IPS-18c (cell line): ENCODE measurements at regions not wholly inside any gene's neighbourhood (a gene's known extent, or its start where the extent isn't known, plus 50 kb on each side); places are given as distances from the start of the nearest gene placed in this dataset.

Experiments used
- H3K4me3 ChIP-seq: 2 replicates; pipeline ENCODE4 v1.7.0; 2013; ENCODE audit warnings: low read depth, mild to moderate bottlenecking, low read length, moderate library complexity; ENCODE audit not compliant: insufficient read depth
- H3K9me3 ChIP-seq: one replicate; pipeline ENCODE4 v1.6.1; 2013; ENCODE audit warnings: mild to moderate bottlenecking, low read length, moderate library complexity; ENCODE audit not compliant: control insufficient read depth, insufficient read depth

DNA sequence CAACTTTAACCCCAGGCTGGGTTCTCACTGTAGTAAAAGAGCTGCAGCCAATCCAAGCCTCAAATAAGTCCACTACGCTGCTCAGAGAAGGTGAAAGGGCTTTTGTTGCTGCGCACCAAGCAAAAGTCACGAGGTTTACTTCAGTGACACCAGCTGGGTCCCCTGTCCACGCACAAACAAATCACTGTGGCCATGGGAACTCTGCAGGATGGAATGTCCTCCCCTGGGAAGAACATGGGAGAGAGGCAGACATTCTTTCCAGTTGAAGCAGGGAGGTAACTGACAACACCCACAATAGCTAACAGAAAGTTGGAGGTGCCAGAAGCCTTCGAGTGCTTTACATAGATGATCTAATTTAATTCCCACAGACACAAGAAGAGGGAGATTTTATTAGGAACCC lies 181.9 kb downstream of the PMP22 start:
- Histone ChIP-seq H3K4me3 (no peak overlapping the region), H3K9me3 (no peaks in the 10 kb centered on the region)

DNA sequence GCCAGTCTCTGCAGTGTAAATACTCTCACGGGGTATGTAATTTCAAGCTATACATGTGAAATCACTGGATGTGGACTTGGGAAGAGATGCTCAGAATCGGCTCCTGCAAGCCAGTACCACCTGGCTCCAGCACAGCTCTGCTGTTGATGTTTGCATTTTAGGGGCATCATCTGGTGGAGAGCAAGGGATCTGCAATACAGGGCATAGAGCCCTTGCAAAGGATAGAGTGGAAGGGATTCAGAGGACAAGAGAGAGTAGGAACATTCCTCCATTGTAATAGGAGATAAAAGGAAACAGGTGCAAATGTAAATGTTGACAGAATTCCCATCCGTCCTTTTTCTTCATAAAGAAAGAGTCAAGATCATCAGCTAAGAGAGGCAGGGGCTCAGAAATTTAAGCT lies 184.1 kb downstream of the PMP22 start:
- Histone ChIP-seq H3K4me3 (no peak overlapping the region), H3K9me3 (no peaks in the 10 kb centered on the region)

DNA sequence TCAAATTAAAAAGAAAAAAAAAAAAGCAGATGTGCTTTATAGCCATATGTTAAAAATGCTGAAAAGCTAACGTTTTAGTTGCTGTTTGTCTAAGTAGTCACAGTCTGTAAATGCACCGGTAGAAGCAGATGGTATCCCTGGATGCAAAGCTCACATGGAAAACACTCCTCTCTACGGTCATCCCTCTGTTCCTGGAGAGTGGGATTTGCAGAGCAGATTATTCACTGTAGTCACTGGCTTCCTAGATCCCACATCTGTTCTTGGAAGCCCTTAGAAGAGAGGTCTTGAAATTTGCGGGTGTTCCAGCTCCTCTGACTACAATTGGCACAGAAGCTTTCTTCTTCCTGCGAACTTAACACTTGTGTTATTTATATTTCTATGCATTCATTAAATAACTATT lies 186.6 kb downstream of the PMP22 start:
- no peak overlapping the region for H3K4me3 ChIP-seq

DNA sequence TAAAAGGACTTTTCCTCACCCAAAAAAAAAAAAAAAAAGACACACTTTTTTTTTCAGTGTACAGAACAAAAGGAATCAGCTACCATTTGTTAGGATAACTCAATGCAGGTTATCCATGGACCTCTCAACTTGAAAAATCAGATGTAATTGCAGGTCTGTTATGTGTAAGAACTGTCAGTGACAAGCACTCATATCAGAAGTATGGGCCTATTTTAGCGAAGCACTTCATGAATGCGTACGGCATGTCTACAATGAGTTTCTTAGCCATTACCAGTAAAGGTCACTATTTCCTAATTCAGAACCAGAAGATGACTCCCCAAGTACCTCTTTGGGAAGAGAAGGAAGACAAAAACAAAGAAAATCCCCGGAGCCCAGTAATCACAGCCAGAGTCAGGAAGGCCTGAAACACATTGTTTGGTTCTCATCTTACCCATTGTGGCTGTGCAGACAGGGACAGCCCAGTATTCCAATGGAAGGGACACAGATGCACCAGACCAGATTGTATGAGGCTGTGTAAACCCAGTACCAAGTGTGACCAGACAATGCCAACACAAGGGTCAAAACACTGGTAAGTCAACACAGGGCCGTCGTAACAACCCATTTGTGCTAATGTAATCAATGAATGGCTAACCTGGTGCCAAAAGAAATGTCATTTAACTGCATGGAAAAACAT lies 188.0 kb downstream of the PMP22 start:
- Histone ChIP-seq H3K9me3 (no peaks in the 10 kb centered on the region), H3K4me3 (no peak overlapping the region)

More for the DNA sequence above, 186.6 kb downstream of the PMP22 start:
- no peaks in the 10 kb centered on the region for H3K9me3 ChIP-seq

DNA sequence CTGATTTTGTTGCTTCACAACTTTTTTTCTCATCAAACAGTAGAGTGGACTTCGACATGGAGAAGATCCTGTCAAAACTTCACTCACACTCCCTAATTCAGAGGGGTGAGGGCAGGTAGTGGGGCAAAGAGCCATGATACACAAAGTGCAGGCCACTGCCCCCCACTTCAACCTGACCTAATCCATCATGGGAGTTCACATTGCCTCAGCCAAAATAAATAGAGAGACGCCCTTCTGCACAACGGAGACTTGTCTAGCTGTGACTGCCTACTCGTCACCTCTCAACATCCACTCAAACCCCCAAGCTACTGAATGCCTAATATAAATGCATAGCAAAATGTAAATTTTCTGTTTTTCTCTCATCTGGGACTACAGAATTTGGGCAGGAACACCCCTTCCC lies 213.2 kb downstream of the PMP22 start:
- Histone ChIP-seq H3K4me3 (no peak overlapping the region), H3K9me3 (no peaks in the 10 kb centered on the region)

DNA sequence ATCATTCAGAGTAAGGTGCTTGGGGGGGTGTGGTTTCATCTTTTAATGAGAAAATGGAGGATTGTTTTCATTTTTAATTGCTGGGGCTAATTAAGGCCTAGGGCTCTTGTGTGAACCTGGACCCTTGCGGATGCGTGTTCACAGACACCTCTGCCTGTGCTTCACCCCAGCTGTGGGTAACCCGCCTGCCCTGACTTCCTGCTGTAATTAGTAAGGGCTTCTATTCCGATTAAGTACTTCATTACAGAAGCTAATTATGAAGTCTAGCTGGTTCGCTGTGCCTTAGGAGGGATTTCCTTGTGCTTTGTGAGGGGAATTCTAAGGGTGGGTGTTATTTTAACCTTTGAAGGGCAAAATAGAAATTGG lies 215.3 kb downstream of the PMP22 start:
- Histone ChIP-seq H3K4me3 (no peak overlapping the region; the same call in 1 of the 2 replicates), H3K9me3 (no peaks in the 10 kb centered on the region)

DNA sequence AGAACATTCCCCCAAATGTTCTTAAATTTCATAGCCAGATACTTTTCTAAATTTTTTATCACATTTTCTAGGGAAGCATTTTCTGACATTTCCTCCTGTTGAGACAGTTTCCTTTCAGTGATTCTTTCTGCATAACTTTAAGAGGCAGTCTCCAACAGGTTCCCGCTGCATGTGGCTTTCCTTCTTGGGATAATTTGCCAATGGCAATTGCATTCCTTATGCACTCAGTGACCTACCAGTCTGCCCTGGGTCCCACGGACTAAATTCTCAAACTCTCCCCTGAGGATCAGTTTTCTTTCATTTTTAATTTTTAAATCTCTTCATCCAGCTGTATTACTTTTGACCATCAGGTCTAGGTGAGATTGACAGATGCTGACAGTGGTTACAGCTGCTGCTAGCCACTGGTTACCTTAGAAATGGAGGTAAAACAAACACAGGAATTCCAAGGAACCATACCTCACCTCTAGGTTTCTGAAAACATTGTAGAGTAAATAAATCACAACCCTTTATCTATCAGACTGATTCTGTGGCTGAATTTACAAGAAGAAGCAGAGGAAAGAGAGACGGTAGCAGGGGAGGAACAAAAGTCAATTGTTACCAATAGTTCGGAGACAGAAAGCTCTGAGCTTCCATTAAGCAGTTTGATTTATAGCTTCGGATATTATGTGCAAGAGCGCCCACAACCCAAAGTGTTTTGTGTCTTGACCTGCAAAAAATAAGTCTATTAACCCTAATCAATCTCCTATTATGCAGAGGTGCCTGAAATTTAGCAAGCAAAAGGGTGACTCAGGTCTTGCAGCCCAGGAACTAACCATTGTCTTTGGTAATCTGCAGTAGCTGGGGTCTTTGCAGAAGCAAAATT lies 216.0 kb downstream of the PMP22 start:
- Histone ChIP-seq H3K9me3 (no peaks in the 10 kb centered on the region), H3K4me3 (no peak overlapping the region)

DNA sequence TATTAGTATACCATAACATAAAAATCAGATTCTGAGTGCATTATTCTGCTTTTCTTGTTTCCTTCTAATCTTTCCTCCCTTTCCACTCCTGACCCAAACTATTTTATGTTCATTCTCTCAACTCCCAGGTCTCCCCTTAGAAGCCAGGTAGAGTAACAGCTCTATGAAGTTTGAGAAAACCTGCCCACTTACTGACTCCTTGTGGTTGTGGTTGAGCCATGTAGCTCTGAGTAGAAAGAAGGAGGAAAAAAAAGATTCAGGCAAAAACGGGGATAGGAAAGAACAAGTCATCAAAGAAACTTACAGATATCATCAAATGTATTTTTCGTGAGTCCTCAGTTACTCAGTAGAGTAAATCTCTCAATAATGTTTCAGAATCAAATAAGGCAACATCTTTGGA lies 216.7 kb downstream of the PMP22 start:
- no peaks in the 10 kb centered on the region for H3K9me3 ChIP-seq
- no peak overlapping the region for H3K4me3 ChIP-seq

DNA sequence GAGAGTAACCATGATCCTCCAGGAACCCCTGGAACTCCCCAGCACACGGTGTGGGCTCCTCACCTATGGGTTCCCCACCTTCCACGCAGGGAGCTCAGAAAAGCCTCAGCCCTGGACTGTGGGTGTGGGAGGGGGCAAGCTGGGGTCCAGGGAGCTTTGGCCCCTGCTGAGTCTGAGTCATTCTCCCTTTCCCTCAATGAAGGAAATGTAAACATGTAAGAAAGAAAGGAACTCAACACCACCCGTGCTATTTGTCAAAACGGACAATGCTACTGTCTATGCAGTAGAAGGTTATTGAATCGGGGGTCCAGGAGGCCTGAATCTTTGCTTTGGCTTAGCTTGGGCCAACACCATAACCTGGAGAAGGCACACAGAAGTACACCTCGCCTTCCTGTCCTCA lies 222.8 kb downstream of the PMP22 start:
- Histone ChIP-seq H3K9me3 (no peaks in the 10 kb centered on the region), H3K4me3 (no peak overlapping the region)

DNA sequence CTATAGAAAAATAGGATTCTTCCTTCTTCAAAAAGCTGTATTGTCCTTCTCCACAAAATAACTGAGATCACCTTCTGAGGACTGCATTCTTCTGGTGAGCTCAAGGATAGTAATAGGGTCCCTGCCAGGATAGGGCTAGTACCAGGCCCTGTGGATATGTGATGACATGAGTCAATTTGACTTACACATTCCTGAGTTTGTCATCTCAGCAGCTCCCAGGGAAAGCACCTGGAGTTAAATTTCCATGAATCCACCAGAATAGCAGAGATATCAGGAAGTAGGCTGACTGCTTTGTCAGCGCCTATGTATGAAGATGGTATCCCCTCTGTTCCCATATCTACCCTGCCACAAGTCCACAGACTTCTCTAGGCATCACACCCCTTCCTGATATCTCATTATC lies 225.8 kb downstream of the PMP22 start:
- Histone ChIP-seq H3K9me3 (peaks cover 2% of the 10 kb centered on the region), H3K4me3 (no peak overlapping the region)

DNA sequence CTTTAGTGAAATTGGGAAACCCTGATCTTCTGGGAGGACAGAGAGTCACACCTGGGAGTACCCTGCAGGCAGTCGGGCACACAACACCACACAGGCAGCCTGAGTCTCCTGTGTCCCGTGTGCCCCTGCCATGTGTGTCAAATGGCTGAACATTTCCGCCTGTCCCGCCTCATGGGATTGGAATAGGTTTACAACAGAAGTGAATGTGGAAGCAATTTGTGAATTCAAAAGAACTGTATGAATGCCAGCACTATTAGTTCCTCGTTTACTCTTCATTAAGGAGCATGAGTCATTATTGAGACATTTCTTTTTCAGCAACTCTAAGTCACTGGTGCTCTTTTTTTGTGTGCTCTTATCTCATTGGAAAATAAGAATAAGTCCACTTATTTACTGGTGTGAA lies 226.5 kb downstream of the PMP22 start:
- Histone ChIP-seq H3K4me3 (no peak overlapping the region), H3K9me3 (peaks cover 2% of the 10 kb centered on the region)

DNA sequence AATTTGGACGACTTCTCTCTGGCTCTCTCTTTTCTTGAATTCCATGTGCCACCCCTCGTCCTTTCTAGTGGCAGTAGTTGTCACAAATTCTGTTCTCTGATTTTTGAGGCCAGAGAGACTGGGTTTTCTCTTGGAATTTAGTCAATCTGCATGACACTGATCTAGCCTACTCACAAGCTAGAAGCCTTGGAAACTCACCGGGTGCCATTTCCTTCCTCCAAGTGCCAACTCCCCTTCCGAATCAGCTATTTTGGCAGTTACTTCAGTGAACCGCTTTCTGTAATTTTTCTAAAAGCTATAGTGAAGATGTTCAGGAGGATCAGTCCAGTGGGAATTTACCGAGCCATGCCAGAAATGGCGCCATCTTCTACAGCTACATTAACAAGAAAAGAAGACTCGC lies 228.9 kb downstream of the PMP22 start:
- Histone ChIP-seq H3K4me3 (no peak overlapping the region), H3K9me3 (peaks cover 2% of the 10 kb centered on the region)

DNA sequence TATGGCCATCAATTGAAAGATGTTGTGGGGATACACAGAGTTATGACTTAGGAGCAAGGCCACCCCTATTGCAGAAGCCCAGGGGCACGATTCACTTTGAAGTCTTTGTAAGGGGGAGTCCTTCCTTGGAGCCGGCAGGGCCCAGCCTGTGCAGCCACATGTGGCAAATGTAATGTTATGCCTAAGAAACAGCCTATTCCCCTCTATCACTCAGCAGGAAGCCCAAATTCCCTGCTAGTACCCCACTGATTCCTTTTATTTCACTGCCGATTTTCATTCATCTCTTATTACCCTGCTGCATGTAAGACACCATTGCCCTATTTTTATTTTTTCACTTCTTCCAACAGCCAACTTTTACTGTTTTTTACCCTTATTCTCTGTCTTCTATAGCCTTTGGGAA lies 233.2 kb downstream of the PMP22 start:
- Histone ChIP-seq H3K9me3 (peaks cover 2% of the 10 kb centered on the region), H3K4me3 (no peak overlapping the region)

DNA sequence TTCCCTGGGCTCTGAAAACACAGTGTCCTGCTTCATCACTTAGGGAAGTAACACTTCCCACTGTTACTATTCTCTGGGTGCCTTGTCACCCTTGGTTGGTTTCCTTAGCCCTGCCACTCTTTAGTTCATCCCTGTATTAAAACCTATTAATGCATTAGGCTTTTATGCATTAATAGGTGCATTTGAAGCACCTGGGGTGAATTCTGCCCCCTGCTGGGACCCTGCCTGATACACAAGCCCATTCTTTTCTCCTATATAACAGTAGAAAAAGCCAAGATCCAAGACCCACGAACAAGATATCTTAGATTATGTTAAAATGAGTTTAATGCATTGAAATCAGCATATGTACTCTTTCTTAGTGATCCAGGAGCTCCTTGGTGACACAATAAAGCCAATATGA lies 235.7 kb downstream of the PMP22 start:
- Histone ChIP-seq H3K4me3 (no peak overlapping the region), H3K9me3 (no peaks in the 10 kb centered on the region)

DNA sequence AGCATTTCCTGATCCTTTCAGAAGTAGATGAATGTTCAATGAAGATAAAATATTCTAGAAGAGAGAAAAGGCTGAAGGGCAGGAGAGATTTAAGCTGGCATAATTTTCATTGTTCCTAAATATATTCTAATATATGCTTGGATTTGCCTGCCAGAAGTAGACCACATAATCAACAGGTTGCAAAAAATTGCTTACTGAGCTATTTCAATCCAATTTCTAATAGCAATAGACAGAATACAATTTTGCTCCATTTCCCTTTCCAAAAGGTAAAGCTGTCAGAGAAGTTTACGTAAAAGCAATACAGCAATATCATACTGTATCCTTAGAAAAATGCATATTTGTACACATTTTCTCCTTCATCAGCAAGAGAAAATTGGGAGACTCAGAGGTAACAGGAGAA lies 237.3 kb downstream of the PMP22 start:
- no peak overlapping the region for H3K4me3 ChIP-seq
- H3K9me3 ChIP-seq, result no peaks in the 10 kb centered on the region

DNA sequence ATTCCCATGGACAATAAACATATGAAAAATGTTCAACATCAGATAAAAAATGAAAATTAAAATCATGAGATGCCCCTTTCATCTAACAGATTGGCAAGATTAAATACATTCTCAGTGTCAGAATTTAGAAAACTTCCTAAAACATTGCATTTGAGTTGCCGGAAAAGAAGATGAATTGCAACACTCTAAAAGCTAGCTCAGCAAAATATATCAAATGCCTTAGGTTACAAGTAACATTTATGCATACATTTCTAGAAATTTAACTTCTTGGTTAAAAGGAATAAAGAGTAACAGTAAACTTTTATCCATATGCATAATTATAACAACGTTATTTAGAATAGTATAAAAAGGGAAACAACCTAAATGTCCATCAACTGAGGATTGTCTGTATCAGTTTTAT lies 239.0 kb downstream of the PMP22 start:
- H3K9me3 ChIP-seq, result no peaks in the 10 kb centered on the region
- H3K4me3 ChIP-seq, result no peak overlapping the region

DNA sequence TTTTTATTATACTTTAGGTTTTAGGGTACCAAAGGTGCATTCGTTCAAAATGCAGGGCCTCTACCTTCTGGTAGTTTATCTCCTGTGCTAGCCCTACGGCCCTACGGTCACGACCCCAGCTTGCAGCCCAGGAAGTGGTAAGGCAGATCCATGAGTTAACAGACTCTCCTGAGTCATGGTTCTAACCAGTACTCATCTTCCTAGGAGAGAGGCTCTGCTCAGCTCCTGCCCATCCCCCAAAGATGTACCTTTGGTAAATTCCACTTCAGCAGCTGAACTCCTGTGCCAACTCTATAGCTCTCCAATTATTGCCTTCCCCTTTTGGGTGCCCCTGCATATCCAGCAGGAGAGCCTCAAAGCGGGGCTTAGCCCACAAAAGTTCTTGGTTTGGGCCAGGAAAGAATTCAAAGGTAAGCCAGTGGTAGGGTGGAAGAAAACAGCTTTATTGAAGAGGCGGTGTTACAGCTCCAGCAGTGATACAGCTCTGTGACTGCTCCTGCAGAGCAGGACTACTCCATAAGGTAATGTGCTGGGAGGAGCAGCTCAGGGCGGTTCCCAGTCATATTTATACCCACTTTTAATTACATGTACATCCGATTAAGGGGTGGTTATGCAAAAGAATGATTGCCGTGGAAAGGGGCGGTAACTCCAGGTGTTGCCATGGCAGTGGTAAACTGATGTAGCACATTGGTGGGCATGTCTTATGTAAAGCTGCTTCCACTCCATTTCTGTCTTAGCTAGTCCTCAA lies 241.4 kb downstream of the PMP22 start:
- Histone ChIP-seq H3K4me3 (no peak overlapping the region), H3K9me3 (no peaks in the 10 kb centered on the region)

DNA sequence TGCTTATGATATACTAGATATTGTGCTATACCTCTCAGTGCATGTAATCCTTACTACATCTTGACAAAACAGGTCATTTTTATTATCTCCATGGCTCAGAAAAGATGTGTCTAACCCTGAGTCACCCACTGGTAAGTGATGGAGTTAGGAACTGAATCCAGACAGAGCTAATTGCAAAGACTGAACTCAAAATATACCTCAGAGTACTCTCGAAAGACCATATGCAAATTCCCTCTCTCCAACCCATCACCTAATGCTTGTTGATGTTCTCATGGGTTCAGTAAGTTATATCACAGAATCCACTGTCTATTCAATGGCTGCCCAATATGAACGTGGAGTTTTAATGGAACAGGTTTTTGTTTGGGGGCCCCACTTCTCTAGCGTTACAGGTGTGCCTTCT lies 246.0 kb downstream of the PMP22 start:
- Histone ChIP-seq H3K4me3 (no peak overlapping the region), H3K9me3 (no peaks in the 10 kb centered on the region)
